DND-41 (cell line): ENCODE measurements at regions not wholly inside any gene's neighbourhood (a gene's known extent, or its start where the extent isn't known, plus 50 kb on each side); places are given as distances from the start of the nearest gene placed in this dataset.

Experiments
- EZH2 ChIP-seq: IDR thresholded peaks from 3 replicates; pipeline ENCODE4 v1.6.1; 2012; ENCODE audit warnings: borderline replicate concordance, low read depth, mild to moderate bottlenecking, moderate library complexity, low read length, inconsistent platforms; ENCODE audit not compliant: severe bottlenecking
- TF ChIP-seq, protein P1 (sequence below): IDR thresholded peaks from 2 replicates; pipeline ENCODE4 v1.5.1; 2012; ENCODE audit warnings: borderline replicate concordance, low read length, moderate library complexity, mild to moderate bottlenecking; ENCODE audit not compliant: poor library complexity, severe bottlenecking; ENCODE audit errors: extremely low read depth

DNA sequence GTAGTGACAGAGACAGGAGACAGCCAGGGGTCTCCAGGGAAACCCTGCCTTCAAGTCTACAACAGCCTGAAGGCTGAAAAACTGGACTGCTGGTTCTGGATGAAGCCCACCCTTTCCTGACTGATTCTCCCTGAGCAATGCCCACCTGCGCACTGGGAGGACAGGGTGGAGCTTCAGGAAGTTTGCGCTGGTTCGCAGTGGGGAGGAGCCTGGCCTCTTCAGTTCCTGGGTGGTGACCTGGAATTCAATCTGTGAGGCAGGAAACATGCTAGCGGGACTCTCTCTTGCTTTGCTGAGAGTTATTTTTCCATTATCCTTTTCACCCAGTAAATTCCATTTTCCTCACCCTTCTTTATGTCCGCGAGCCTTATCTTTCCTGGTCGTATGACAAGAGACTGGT lies 600.8 kb downstream of the TRHDE start:
- TF ChIP-seq, protein P1, sequence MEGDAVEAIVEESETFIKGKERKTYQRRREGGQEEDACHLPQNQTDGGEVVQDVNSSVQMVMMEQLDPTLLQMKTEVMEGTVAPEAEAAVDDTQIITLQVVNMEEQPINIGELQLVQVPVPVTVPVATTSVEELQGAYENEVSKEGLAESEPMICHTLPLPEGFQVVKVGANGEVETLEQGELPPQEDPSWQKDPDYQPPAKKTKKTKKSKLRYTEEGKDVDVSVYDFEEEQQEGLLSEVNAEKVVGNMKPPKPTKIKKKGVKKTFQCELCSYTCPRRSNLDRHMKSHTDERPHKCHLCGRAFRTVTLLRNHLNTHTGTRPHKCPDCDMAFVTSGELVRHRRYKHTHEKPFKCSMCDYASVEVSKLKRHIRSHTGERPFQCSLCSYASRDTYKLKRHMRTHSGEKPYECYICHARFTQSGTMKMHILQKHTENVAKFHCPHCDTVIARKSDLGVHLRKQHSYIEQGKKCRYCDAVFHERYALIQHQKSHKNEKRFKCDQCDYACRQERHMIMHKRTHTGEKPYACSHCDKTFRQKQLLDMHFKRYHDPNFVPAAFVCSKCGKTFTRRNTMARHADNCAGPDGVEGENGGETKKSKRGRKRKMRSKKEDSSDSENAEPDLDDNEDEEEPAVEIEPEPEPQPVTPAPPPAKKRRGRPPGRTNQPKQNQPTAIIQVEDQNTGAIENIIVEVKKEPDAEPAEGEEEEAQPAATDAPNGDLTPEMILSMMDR, result no peak
- TF ChIP-seq EZH2, result no peak
